ENCODE measurements at regions not wholly inside any gene's neighbourhood (a gene's known extent, or its start where the extent isn't known, plus 50 kb on each side); places are given as distances from the start of the nearest gene placed in this dataset.

DNA sequence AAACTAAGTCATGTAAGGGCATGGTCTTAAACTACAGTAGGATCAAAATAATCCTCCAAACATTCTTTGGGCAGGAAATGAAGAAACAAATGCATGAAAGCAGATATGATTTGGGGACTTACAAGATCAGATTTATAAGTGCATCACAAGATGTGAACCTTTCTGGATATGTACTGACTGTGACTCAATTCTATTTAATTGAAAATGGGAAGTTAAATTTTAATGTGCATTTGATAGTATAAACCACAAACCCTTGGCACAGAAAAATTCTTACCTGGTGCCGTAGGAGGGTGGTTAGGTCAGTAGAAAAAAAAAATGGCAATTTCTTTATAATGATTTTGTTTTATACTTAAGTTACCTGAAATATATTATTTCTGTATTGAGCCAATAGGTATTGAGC, 262.5 kb upstream of the TGFBR2 start:
- TF ChIP-seq, protein P1, sequence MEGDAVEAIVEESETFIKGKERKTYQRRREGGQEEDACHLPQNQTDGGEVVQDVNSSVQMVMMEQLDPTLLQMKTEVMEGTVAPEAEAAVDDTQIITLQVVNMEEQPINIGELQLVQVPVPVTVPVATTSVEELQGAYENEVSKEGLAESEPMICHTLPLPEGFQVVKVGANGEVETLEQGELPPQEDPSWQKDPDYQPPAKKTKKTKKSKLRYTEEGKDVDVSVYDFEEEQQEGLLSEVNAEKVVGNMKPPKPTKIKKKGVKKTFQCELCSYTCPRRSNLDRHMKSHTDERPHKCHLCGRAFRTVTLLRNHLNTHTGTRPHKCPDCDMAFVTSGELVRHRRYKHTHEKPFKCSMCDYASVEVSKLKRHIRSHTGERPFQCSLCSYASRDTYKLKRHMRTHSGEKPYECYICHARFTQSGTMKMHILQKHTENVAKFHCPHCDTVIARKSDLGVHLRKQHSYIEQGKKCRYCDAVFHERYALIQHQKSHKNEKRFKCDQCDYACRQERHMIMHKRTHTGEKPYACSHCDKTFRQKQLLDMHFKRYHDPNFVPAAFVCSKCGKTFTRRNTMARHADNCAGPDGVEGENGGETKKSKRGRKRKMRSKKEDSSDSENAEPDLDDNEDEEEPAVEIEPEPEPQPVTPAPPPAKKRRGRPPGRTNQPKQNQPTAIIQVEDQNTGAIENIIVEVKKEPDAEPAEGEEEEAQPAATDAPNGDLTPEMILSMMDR (IDR thresholded peaks at IDR 0.05), result no peak
- no peak for DNase-seq (ENCODE audit: low spot score)
- Histone ChIP-seq H3K9me3 (no peaks in the 10 kb centered on the region), H3K4me3 (no peak overlapping the region), H3K4me1 (peaks cover 0 to 13% of the 10 kb centered on the region in 2 donors), H3K27ac (no peak overlapping the region), H3K27me3 (no peaks in the 10 kb centered on the region), H3K36me3 (no peaks in the 10 kb centered on the region)

- TF ChIP-seq, protein P1 (IDR thresholded peaks at IDR 0.05), result no peak
- Histone ChIP-seq H3K36me3 (no peaks in the 10 kb centered on the region), H3K27me3 (no peaks in the 10 kb centered on the region), H3K9me3 (no peaks in the 10 kb centered on the region), H3K27ac (no peak overlapping the region), H3K4me3 (no peak overlapping the region), H3K4me1 (peaks cover 0 to 14% of the 10 kb centered on the region in 2 donors)
- DNase-seq (ENCODE audit: low spot score), result no peak
Measured at GRCh38 chr3:30344288-30344687, 262.1 kb upstream of the TGFBR2 start.

- H3K9me3 ChIP-seq, result no peaks in the 10 kb centered on the region
- no peaks in the 10 kb centered on the region for H3K36me3 ChIP-seq
- DNase-seq (ENCODE audit: low spot score), result no peak
- peaks cover 0 to 27% of the 10 kb centered on the region in 2 donors for H3K4me1 ChIP-seq
- H3K27ac ChIP-seq, result no peak overlapping the region
- H3K27me3 ChIP-seq, result no peaks in the 10 kb centered on the region
- H3K4me3 ChIP-seq, result no peak overlapping the region
- TF ChIP-seq, protein P1 (IDR thresholded peaks at IDR 0.05), result no peak
Measured at GRCh38 chr3:30346933-30347320, 259.5 kb upstream of the TGFBR2 start.

DNA sequence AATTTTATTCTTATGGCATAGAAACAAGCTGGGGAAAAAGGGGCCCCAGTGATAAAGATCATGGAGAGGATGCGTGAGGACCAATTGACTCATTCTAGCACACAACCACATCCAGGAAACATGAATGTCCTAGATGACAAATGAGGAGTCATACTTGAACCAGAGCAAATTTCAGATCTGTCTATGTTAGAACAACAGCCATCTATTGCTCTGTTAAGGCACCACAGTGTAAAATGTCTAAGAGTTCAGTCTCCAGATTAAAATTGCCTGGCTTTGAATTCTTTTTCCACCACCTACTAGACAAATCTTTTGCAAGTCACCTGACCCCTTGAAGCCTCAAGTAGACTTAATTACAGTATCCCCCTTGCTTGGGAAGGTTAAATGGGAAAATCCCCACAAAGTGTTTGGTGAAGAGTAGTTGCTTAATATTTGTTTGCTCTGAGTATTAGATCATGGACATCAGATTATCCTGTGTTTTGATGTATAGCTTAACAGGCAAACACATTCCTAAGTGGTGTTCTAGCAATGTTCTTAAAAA, 258.7 kb upstream of the TGFBR2 start:
- no peak for DNase-seq (ENCODE audit: low spot score)
- Histone ChIP-seq H3K4me3 (no peak overlapping the region), H3K36me3 (no peaks in the 10 kb centered on the region), H3K27me3 (no peaks in the 10 kb centered on the region), H3K9me3 (no peaks in the 10 kb centered on the region), H3K27ac (no peak overlapping the region), H3K4me1 (peaks cover 0 to 24% of the 10 kb centered on the region in 2 donors)
- TF ChIP-seq, protein P1 (IDR thresholded peaks at IDR 0.05), result no peak

- H3K4me3 ChIP-seq, result no peak overlapping the region
- no peak overlapping the region for H3K27ac ChIP-seq
- no peaks in the 10 kb centered on the region for H3K27me3 ChIP-seq
- H3K36me3 ChIP-seq, result no peaks in the 10 kb centered on the region
- no peak for DNase-seq (ENCODE audit: low spot score)
- TF ChIP-seq, protein P1 (IDR thresholded peaks at IDR 0.05), result no peak
- peaks cover 0 to 31% of the 10 kb centered on the region in 2 donors for H3K4me1 ChIP-seq
- no peaks in the 10 kb centered on the region for H3K9me3 ChIP-seq
Measured at GRCh38 chr3:30349507-30349906, 256.9 kb upstream of the TGFBR2 start.

- TF ChIP-seq, protein P1 (IDR thresholded peaks at IDR 0.05), result no peak
- Histone ChIP-seq H3K27ac (no peak overlapping the region), H3K4me1 (peaks cover 0 to 36% of the 10 kb centered on the region in 2 donors), H3K9me3 (no peaks in the 10 kb centered on the region), H3K36me3 (no peaks in the 10 kb centered on the region), H3K4me3 (no peak overlapping the region), H3K27me3 (no peaks in the 10 kb centered on the region)
- no peak for DNase-seq (ENCODE audit: low spot score)
Measured at GRCh38 chr3:30350011-30350410, 256.4 kb upstream of the TGFBR2 start.
